Loucy (cell line): ENCODE measurements at regions not wholly inside any gene's neighbourhood (a gene's known extent, or its start where the extent isn't known, plus 50 kb on each side); places are given as distances from the start of the nearest gene placed in this dataset.

Source experiments
- H2AFZ ChIP-seq: fragments of 200-600 bp; sonication (generic); 2 replicates; pipeline ENCODE4 v1.6.0; 2016; ENCODE audit warnings: antibody characterized with exemption, mild to moderate bottlenecking, low read length, moderate library complexity
- H3F3A ChIP-seq: fragments of 200-600 bp; 2 replicates; pipeline ENCODE4 v1.6.0; 2016; ENCODE audit warnings: antibody characterized with exemption, low read depth, mild to moderate bottlenecking
- H3K27me3 ChIP-seq: fragments of 200-600 bp; sonication (generic); 2 replicates; pipeline ENCODE4 v1.6.1; 2014; ENCODE audit warnings: low read length, mild to moderate bottlenecking; ENCODE audit not compliant: insufficient read depth, poor library complexity, severe bottlenecking
- H3K36me3 ChIP-seq: fragments of 200-600 bp; sonication (generic); 2 replicates; pipeline ENCODE4 v1.6.1; 2016; ENCODE audit warnings: low read length; ENCODE audit not compliant: insufficient read depth
- H3K4me1 ChIP-seq: fragments of 200-600 bp; sonication (generic); 2 replicates; pipeline ENCODE4 v1.5.1; 2014; ENCODE audit warnings: low read length, mild to moderate bottlenecking; ENCODE audit not compliant: insufficient read depth, poor library complexity, severe bottlenecking
- H3K4me2 ChIP-seq: fragments of 200-600 bp; sonication (generic); 2 replicates; pipeline ENCODE4 v1.6.0; 2014; ENCODE audit warnings: antibody characterized with exemption, low read length, low read depth, mild to moderate bottlenecking; ENCODE audit not compliant: poor library complexity, severe bottlenecking
- H3K4me3 ChIP-seq: fragments of 200-600 bp; sonication (generic); 2 replicates; pipeline ENCODE4 v1.5.1; 2014; ENCODE audit warnings: low read length, mild to moderate bottlenecking, mixed read lengths; ENCODE audit not compliant: poor library complexity, severe bottlenecking
- H3K79me2 ChIP-seq: fragments of 200-600 bp; sonication (generic); 2 replicates; pipeline ENCODE4 v1.6.1; 2014; ENCODE audit warnings: low read length; ENCODE audit not compliant: insufficient read depth
- H3K9ac ChIP-seq: fragments of 200-600 bp; sonication (generic); 2 replicates; pipeline ENCODE4 v1.6.0; 2014; ENCODE audit warnings: mild to moderate bottlenecking, low read depth, low read length, moderate library complexity; ENCODE audit not compliant: poor library complexity, severe bottlenecking
- H3K9me2 ChIP-seq: fragments of 200-600 bp; sonication (generic); replicated peaks from 2 replicates; pipeline ENCODE4 v1.6.1; 2016; ENCODE audit warnings: low read depth, low read length, mixed read lengths
- H3K9me3 ChIP-seq: fragments of 200-600 bp; sonication (generic); 2 replicates; pipeline ENCODE4 v1.6.1; 2014; ENCODE audit warnings: mild to moderate bottlenecking, antibody characterized with exemption, low read length, low read depth; ENCODE audit not compliant: insufficient read depth
- H4K20me1 ChIP-seq: fragments of 200-600 bp; sonication (generic); 2 replicates; pipeline ENCODE4 v1.6.0; 2014; ENCODE audit warnings: antibody characterized with exemption, low read length, mild to moderate bottlenecking; ENCODE audit not compliant: insufficient read depth, poor library complexity, severe bottlenecking
- EZH2phosphoT487 ChIP-seq: fragments of 200-600 bp; IDR thresholded peaks from 2 replicates; pipeline ENCODE4 v1.6.1; 2018; ENCODE audit warnings: antibody characterized with exemption, mild to moderate bottlenecking, moderate library complexity, borderline replicate concordance
- TF ChIP-seq, protein P1 (sequence below): fragments of 200-600 bp; sonication (generic); conservative IDR thresholded peaks from 2 replicates; pipeline ENCODE4 v1.5.1; 2014; ENCODE audit warnings: mild to moderate bottlenecking, antibody characterized with exemption, low read length

DNA sequence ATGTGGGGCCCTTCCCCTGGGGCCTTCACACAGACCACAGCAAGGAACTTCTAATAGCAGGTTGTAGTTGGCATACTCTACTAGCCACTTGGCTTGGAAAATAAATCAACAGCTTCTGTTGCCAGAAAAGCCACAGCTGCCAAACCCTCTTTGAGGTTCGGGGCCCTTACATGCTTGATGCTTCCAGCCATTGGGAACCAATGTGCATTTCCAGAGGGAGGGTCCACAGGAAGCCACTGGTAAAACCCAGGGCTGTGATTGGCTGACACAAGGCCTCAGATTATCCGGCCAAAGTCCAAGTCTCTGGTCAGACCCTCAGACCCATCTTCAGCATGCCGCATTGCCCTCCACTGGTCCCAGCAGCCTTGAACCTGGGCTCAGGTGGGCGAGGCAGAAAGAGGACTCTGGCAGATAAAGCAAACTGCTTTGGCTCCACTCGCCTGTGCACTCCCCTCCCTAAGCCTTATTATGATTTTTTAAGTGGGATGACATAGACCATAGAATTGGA lies 214.4 kb downstream of the BCL11B start:
- TF ChIP-seq, protein P1, sequence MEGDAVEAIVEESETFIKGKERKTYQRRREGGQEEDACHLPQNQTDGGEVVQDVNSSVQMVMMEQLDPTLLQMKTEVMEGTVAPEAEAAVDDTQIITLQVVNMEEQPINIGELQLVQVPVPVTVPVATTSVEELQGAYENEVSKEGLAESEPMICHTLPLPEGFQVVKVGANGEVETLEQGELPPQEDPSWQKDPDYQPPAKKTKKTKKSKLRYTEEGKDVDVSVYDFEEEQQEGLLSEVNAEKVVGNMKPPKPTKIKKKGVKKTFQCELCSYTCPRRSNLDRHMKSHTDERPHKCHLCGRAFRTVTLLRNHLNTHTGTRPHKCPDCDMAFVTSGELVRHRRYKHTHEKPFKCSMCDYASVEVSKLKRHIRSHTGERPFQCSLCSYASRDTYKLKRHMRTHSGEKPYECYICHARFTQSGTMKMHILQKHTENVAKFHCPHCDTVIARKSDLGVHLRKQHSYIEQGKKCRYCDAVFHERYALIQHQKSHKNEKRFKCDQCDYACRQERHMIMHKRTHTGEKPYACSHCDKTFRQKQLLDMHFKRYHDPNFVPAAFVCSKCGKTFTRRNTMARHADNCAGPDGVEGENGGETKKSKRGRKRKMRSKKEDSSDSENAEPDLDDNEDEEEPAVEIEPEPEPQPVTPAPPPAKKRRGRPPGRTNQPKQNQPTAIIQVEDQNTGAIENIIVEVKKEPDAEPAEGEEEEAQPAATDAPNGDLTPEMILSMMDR: no peak
- TF ChIP-seq EZH2phosphoT487: no peak
- no peak overlapping the region for H3K4me2 ChIP-seq
- no peak overlapping the region for H3K4me3 ChIP-seq
- no peaks in the 10 kb centered on the region for H3K36me3 ChIP-seq
- H3K79me2 ChIP-seq: no peaks in the 10 kb centered on the region
- no peak overlapping the region for H2AFZ ChIP-seq
- no peaks in the 10 kb centered on the region for H4K20me1 ChIP-seq
- H3K9me2 ChIP-seq: no peaks in the 10 kb centered on the region
- no peak overlapping the region for H3K9ac ChIP-seq
- no peaks in the 10 kb centered on the region for H3F3A ChIP-seq
- no peaks in the 10 kb centered on the region for H3K27me3 ChIP-seq
- peaks cover 7% of the 10 kb centered on the region; the same call in 1 of the 2 replicates for H3K9me3 ChIP-seq
- H3K4me1 ChIP-seq: no peaks in the 10 kb centered on the region

DNA sequence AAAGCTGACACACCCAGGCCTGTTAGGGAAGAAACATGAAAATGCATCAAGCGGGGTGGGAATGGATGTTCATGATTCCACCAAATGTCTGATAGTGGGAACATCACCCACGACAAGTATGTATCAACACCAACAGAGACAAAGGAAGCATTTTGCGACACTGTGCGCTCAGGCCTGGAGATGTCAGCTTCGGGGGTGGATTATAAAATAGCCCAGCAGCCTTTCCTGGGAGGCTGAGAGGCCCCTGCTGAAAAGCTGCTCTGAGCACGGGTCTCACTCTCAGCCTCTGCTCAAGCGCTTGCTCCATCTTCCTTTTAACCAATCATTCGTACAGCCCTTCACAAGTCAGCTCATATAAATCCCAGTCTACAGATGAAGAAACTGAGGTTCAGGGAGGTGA lies 213.5 kb downstream of the BCL11B start:
- Histone ChIP-seq H3K79me2 (no peaks in the 10 kb centered on the region), H3K27me3 (no peaks in the 10 kb centered on the region), H3F3A (no peaks in the 10 kb centered on the region), H3K4me3 (no peak overlapping the region), H3K9ac (no peak overlapping the region), H3K4me2 (no peak overlapping the region), H3K4me1 (no peaks in the 10 kb centered on the region), H3K9me2 (no peaks in the 10 kb centered on the region), H2AFZ (no peak overlapping the region), H4K20me1 (no peaks in the 10 kb centered on the region), H3K36me3 (no peaks in the 10 kb centered on the region), H3K9me3 (no peaks in the 10 kb centered on the region)
- no peak for TF ChIP-seq EZH2phosphoT487
- TF ChIP-seq, protein P1: no peak

- Histone ChIP-seq H3F3A (no peaks in the 10 kb centered on the region), H3K9me3 (no peaks in the 10 kb centered on the region), H3K79me2 (no peaks in the 10 kb centered on the region), H3K9ac (no peak overlapping the region), H3K36me3 (no peaks in the 10 kb centered on the region), H4K20me1 (no peaks in the 10 kb centered on the region), H2AFZ (no peak overlapping the region), H3K4me3 (no peak overlapping the region), H3K4me2 (no peak overlapping the region), H3K4me1 (no peaks in the 10 kb centered on the region), H3K27me3 (no peaks in the 10 kb centered on the region), H3K9me2 (no peaks in the 10 kb centered on the region)
- TF ChIP-seq, protein P1: no peak
- no peak for TF ChIP-seq EZH2phosphoT487
Measured at GRCh38 chr14:99062216-99062615, 209.8 kb downstream of the BCL11B start.
